SU-DHL-6 (cell line): ENCODE measurements at regions not wholly inside any gene's neighbourhood (a gene's known extent, or its start where the extent isn't known, plus 50 kb on each side); places are given as distances from the start of the nearest gene placed in this dataset.

Source experiments
- CTCF ChIP-seq: fragments of 200-600 bp; sonication (generic); IDR thresholded peaks from one replicate; pipeline ENCODE4 v1.5.1; 2017; ENCODE audit warnings: antibody characterized with exemption, mild to moderate bottlenecking, low read length, moderate library complexity; ENCODE audit not compliant: insufficient read depth, poor library complexity, severe bottlenecking
- EZH2phosphoT487 ChIP-seq: fragments of 200-600 bp; sonication (generic), shearing (Covaris generic); conservative IDR thresholded peaks from 2 replicates; pipeline ENCODE4 v1.6.1; 2018; ENCODE audit warnings: mild to moderate bottlenecking, antibody characterized with exemption, low read length, moderate library complexity, mixed read lengths

GRCh38 chr12:14240873-14241220, 124.6 kb upstream of the ATF7IP start:
- TF ChIP-seq CTCF = no peak
- TF ChIP-seq EZH2phosphoT487 = no peak
